ENCODE measurements at regions not wholly inside any gene's neighbourhood (a gene's known extent, or its start where the extent isn't known, plus 50 kb on each side); places are given as distances from the start of the nearest gene placed in this dataset.

GRCh38 chr2:223219872-223220657 lies 168.1 kb downstream of the KCNE4 start:
- no peak for TF ChIP-seq TAF1 (IDR thresholded peaks at IDR 0.05; ENCODE audit: borderline replicate concordance, low read depth, low read length)
- no peak for TF ChIP-seq CTCF (IDR thresholded peaks at IDR 0.05)
- no peak for TF ChIP-seq POLR2AphosphoS5 (IDR thresholded peaks at IDR 0.05; ENCODE audit: low read depth, low read length)
- TF ChIP-seq YY1 (IDR thresholded peaks at IDR 0.05; ENCODE audit: low read depth): no peak

Data from SK-N-SH (cell line).